Hepatocyte (in vitro differentiated cells): ENCODE measurements at regions not wholly inside any gene's neighbourhood (a gene's known extent, or its start where the extent isn't known, plus 50 kb on each side); places are given as distances from the start of the nearest gene placed in this dataset.
"Not testable (repeated sequence)": the region's sequence is repeated elsewhere in the genome, so short reads cannot be mapped to it uniquely, and the experiment has no call there.

Experiments used
- DNase-seq: peaks from one replicate; pipeline ENCODE4 v3.0.0-alpha.2; 2016; ENCODE audit warnings: low spot score
- H2AFZ ChIP-seq: fragments of 200-600 bp; sonication (generic); 2 replicates; pipeline ENCODE4 v1.6.0; 2016; ENCODE audit warnings: antibody characterized with exemption, mild to moderate bottlenecking
- H3K27ac ChIP-seq: fragments of 200-600 bp; sonication (generic); 2 replicates; pipeline ENCODE4 v1.5.1; 2016; ENCODE audit warnings: mild to moderate bottlenecking
- H3K27me3 ChIP-seq: fragments of 200-600 bp; sonication (generic); 2 replicates; pipeline ENCODE4 v1.6.1; 2016
- H3K36me3 ChIP-seq: fragments of 200-600 bp; sonication (generic); replicated peaks from 2 replicates; pipeline ENCODE4 v1.5.1; 2016; ENCODE audit warnings: low read depth; ENCODE audit not compliant: insufficient read depth
- H3K4me1 ChIP-seq: fragments of 200-600 bp; sonication (generic); 2 replicates; pipeline ENCODE4 v1.5.1; 2016; ENCODE audit warnings: mild to moderate bottlenecking, moderate library complexity; ENCODE audit not compliant: insufficient read depth
- H3K4me2 ChIP-seq: fragments of 200-600 bp; sonication (generic); 2 replicates; pipeline ENCODE4 v1.6.0; 2016
- H3K4me3 ChIP-seq: fragments of 200-600 bp; sonication (generic); 2 replicates; pipeline ENCODE4 v1.5.1; 2016; ENCODE audit warnings: mild to moderate bottlenecking
- H3K79me2 ChIP-seq: fragments of 200-600 bp; sonication (generic); 2 replicates; pipeline ENCODE4 v1.6.0; 2017; ENCODE audit warnings: mild to moderate bottlenecking
- H3K9me2 ChIP-seq: fragments of 200-600 bp; sonication (generic); replicated peaks from 2 replicates; pipeline ENCODE4 v1.6.0; 2017; ENCODE audit warnings: mild to moderate bottlenecking; ENCODE audit not compliant: insufficient read depth
- H3K9me3 ChIP-seq: fragments of 200-600 bp; sonication (generic); 2 replicates; pipeline ENCODE4 v1.5.1; 2016; ENCODE audit warnings: low read depth, mild to moderate bottlenecking
- H4K20me1 ChIP-seq: fragments of 200-600 bp; sonication (generic); 2 replicates; pipeline ENCODE4 v1.6.0; 2016; ENCODE audit warnings: mild to moderate bottlenecking; ENCODE audit not compliant: insufficient read depth, poor library complexity, severe bottlenecking
- CTCF ChIP-seq: fragments of 200-600 bp; sonication (generic); IDR thresholded peaks from 2 replicates; pipeline ENCODE4 v1.5.1; 2016; ENCODE audit warnings: antibody characterized with exemption, mild to moderate bottlenecking; ENCODE audit not compliant: poor library complexity
- EZH2 ChIP-seq: fragments of 200-600 bp; sonication (generic); IDR thresholded peaks from 2 replicates; pipeline ENCODE4 v1.6.1; 2016; ENCODE audit warnings: antibody characterized with exemption, mild to moderate bottlenecking, borderline replicate concordance
- EZH2phosphoT487 ChIP-seq: fragments of 200-600 bp; sonication (generic); IDR thresholded peaks from one replicate; pipeline ENCODE4 v1.6.1; 2018; ENCODE audit warnings: antibody characterized with exemption, mild to moderate bottlenecking, low read depth, moderate library complexity; ENCODE audit not compliant: unreplicated experiment, severe bottlenecking
- WGBS: methylation state at CpG from one replicate; pipeline ENCODE4 v1.1.6; 2016; ENCODE audit warnings: low lambda C conversion rate; ENCODE audit errors: missing lambda C conversion rate; 5-methylcytosine and 5-hydroxymethylcytosine counted together

GRCh38 chr15:89024418-89024817 is 63.8 kb upstream of the ABHD2 start:
- Histone ChIP-seq H3K27me3 (no peaks in the 10 kb centered on the region), H4K20me1 (no peaks in the 10 kb centered on the region), H3K9me2 (no peaks in the 10 kb centered on the region), H3K4me1 (no peaks in the 10 kb centered on the region), H3K36me3 (no peaks in the 10 kb centered on the region), H3K4me3 (no peak overlapping the region), H3K79me2 (no peaks in the 10 kb centered on the region), H3K9me3 (no peaks in the 10 kb centered on the region), H3K27ac (no peak overlapping the region), H2AFZ (no peak overlapping the region), H3K4me2 (no peak overlapping the region)
- no peak for TF ChIP-seq EZH2
- no peak for TF ChIP-seq EZH2phosphoT487
- TF ChIP-seq CTCF, result no peak
- 91% methylated on average over 2 of the region's 2 CpGs for WGBS
- DNase-seq, result no peak

DNA sequence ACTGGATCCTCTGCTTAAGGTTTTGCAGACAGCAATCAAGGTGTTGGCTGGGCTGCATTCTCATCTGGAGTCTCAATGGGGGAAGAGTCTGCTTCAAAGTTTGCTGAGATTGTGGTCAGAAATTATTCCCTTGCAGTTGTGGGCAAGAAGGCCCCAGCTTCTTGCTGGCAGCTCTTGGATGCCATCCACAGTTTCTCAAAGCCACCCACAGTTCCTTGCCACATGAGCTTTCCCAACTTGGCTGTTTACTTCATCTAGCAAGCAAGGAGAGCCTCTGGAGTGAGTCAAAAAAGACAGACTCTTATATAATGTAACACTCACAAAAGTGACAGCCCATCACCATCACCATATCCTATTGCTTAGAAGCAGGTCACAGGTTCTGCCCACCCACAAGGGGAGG is 62.1 kb upstream of the ABHD2 start:
- Histone ChIP-seq H3K27ac (no peak overlapping the region), H4K20me1 (no peaks in the 10 kb centered on the region), H3K79me2 (no peaks in the 10 kb centered on the region), H3K4me3 (no peak overlapping the region), H3K36me3 (no peaks in the 10 kb centered on the region), H3K4me2 (no peak overlapping the region), H2AFZ (no peak overlapping the region), H3K4me1 (no peaks in the 10 kb centered on the region), H3K9me3 (no peaks in the 10 kb centered on the region), H3K9me2 (no peaks in the 10 kb centered on the region), H3K27me3 (no peaks in the 10 kb centered on the region)
- DNase-seq, result no peak
- TF ChIP-seq CTCF, result no peak
- no peak for TF ChIP-seq EZH2
- TF ChIP-seq EZH2phosphoT487, result no peak

DNA sequence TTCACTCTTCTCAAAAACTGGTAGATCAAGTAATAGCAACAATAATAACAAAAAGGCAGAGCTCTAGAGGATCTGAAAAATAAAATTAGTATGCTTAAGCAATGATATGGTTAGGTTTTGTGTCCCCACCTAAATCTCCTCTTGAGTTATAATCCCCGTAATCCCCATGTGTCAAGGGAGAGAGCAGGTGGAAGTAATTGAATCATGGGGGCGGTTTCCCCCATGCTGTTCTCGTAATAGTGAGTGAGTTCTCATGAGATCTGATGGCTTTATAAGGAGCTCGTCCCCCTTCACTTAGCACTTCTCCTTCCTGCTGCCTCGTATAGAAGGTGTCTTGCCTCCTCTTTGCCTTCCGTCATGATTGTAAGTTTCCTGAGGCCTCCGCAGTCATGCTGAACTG is 60.2 kb upstream of the ABHD2 start:
- no peaks in the 10 kb centered on the region for H3K27me3 ChIP-seq
- H3K36me3 ChIP-seq, result no peaks in the 10 kb centered on the region
- DNase-seq, result no peak
- H2AFZ ChIP-seq, result no peak overlapping the region
- H3K27ac ChIP-seq, result no peak overlapping the region
- no peak for TF ChIP-seq EZH2phosphoT487
- no peak for TF ChIP-seq CTCF
- no peak for TF ChIP-seq EZH2
- H4K20me1 ChIP-seq, result no peaks in the 10 kb centered on the region
- no peak overlapping the region for H3K4me3 ChIP-seq
- H3K9me3 ChIP-seq, result no peaks in the 10 kb centered on the region
- WGBS, result 81% methylated on average over 7 of the region's 7 CpGs
- no peaks in the 10 kb centered on the region for H3K9me2 ChIP-seq
- no peaks in the 10 kb centered on the region for H3K4me1 ChIP-seq
- H3K4me2 ChIP-seq, result no peak overlapping the region
- H3K79me2 ChIP-seq, result no peaks in the 10 kb centered on the region

- no peaks in the 10 kb centered on the region for H4K20me1 ChIP-seq
- H3K27me3 ChIP-seq, result no peaks in the 10 kb centered on the region
- DNase-seq, result no peak
- no peaks in the 10 kb centered on the region for H3K4me1 ChIP-seq
- H3K4me2 ChIP-seq, result no peak overlapping the region
- H3K79me2 ChIP-seq, result no peaks in the 10 kb centered on the region
- H3K9me2 ChIP-seq, result no peaks in the 10 kb centered on the region
- H3K36me3 ChIP-seq, result no peaks in the 10 kb centered on the region
- H3K27ac ChIP-seq, result no peak overlapping the region
- TF ChIP-seq EZH2phosphoT487 (no peak), EZH2 (no peak), CTCF (no peak)
- WGBS, result 94% methylated on average over 3 of the region's 3 CpGs
- no peak overlapping the region for H2AFZ ChIP-seq
- no peak overlapping the region for H3K4me3 ChIP-seq
- H3K9me3 ChIP-seq, result no peaks in the 10 kb centered on the region
Observed at GRCh38 chr15:89030311-89030710, 57.9 kb upstream of the ABHD2 start.

- 99% methylated on average over 37 of the region's 47 CpGs for WGBS
- H3K4me2 ChIP-seq, DNase-seq, H3K4me1 ChIP-seq, H3K9me3 ChIP-seq, H4K20me1 ChIP-seq, H2AFZ ChIP-seq, H3K36me3 ChIP-seq, H3K9me2 ChIP-seq, H3K27ac ChIP-seq, H3K4me3 ChIP-seq, H3K79me2 ChIP-seq, H3K27me3 ChIP-seq: not testable (repeated sequence)
Observed at GRCh38 chr15:89031637-89032285, 56.5 kb upstream of the ABHD2 start.
